ENCODE measurements at regions not wholly inside any gene's neighbourhood (a gene's known extent, or its start where the extent isn't known, plus 50 kb on each side); places are given as distances from the start of the nearest gene placed in this dataset.
"Not testable (repeated sequence)": the region's sequence is repeated elsewhere in the genome, so short reads cannot be mapped to it uniquely, and the experiment has no call there.

- DNase-seq = peak; percentile 37
Observed at GRCh38 chr3:192968901-192969300, 51.2 kb upstream of the MB21D2 start.

GRCh38 chr3:192980632-192981031 is 63.0 kb upstream of the MB21D2 start:
- DNase-seq = no peak

GRCh38 chr3:192986379-192986778 is 68.7 kb upstream of the MB21D2 start:
- DNase-seq = no peak

- no peak for DNase-seq
Observed at GRCh38 chr3:192991356-192991755, 73.7 kb upstream of the MB21D2 start.

- no peak for DNase-seq
Observed at GRCh38 chr3:192992361-192992760, 74.7 kb upstream of the MB21D2 start.

- DNase-seq = peak; percentile 65
Observed at GRCh38 chr3:192993411-192993810, 75.8 kb upstream of the MB21D2 start.

GRCh38 chr3:193001113-193001512 is 83.5 kb upstream of the MB21D2 start:
- DNase-seq = not testable (repeated sequence)

- DNase-seq = not testable (repeated sequence)
Observed at GRCh38 chr3:193003624-193004023, 86.0 kb upstream of the MB21D2 start.

- no peak for DNase-seq
Observed at GRCh38 chr3:193008654-193009053, 91.0 kb upstream of the MB21D2 start.

GRCh38 chr3:193010191-193010590 is 92.5 kb upstream of the MB21D2 start:
- no peak for DNase-seq

GRCh38 chr3:193011958-193012357 is 94.3 kb upstream of the MB21D2 start:
- DNase-seq = no peak

GRCh38 chr3:193014902-193015301 is 97.2 kb upstream of the MB21D2 start:
- no peak for DNase-seq

GRCh38 chr3:193016437-193016901 is 98.8 kb upstream of the MB21D2 start:
- no peak for DNase-seq

GRCh38 chr3:193021506-193022010 is 103.9 kb upstream of the MB21D2 start:
- no peak for DNase-seq

GRCh38 chr3:193023218-193023617 is 105.6 kb upstream of the MB21D2 start:
- no peak for DNase-seq

GRCh38 chr3:193028258-193028657 is 110.6 kb upstream of the MB21D2 start:
- no peak for DNase-seq

GRCh38 chr3:193029800-193030199 is 112.1 kb upstream of the MB21D2 start:
- no peak for DNase-seq

- DNase-seq = no peak
Observed at GRCh38 chr3:193030276-193030675, 112.6 kb upstream of the MB21D2 start.

GRCh38 chr3:193031911-193032310 is 114.3 kb upstream of the MB21D2 start:
- no peak for DNase-seq

GRCh38 chr3:193033226-193033780 is 115.6 kb upstream of the MB21D2 start:
- DNase-seq = no peak

GRCh38 chr3:193037828-193038227 is 120.2 kb upstream of the MB21D2 start:
- not testable (repeated sequence) for DNase-seq

GRCh38 chr3:193039058-193039457 is 121.4 kb upstream of the MB21D2 start:
- no peak for DNase-seq

GRCh38 chr3:193040836-193041672 is 123.4 kb upstream of the MB21D2 start:
- peak; percentile 51 for DNase-seq

GRCh38 chr3:193046371-193046770 is 128.7 kb upstream of the MB21D2 start:
- no peak for DNase-seq
